HG02852 (cell line): ENCODE measurements at regions not wholly inside any gene's neighbourhood (a gene's known extent, or its start where the extent isn't known, plus 50 kb on each side); places are given as distances from the start of the nearest gene placed in this dataset.
"Not testable (repeated sequence)": the region's sequence is repeated elsewhere in the genome, so short reads cannot be mapped to it uniquely, and the experiment has no call there.

Experiments used
- ATAC-seq: cut with Tn5 transposase; IDR thresholded peaks from one replicate; pipeline ENCODE4 v1.9.1; 2021; ENCODE audit warnings: mild to moderate bottlenecking, moderate library complexity; ENCODE audit not compliant: unreplicated experiment

GRCh38 chr15:62495670-62496614 is 330.9 kb upstream of the C2CD4B start:
- no peak for ATAC-seq

- ATAC-seq, result no peak
These were observed 332.3 kb upstream of the C2CD4B start for GRCh38 chr15:62497356-62497755.

GRCh38 chr15:62498278-62498677 is 333.2 kb upstream of the C2CD4B start:
- ATAC-seq, result no peak

- ATAC-seq, result no peak
These were observed 333.6 kb upstream of the C2CD4B start for GRCh38 chr15:62498712-62499111.

GRCh38 chr15:62500325-62500724 is 335.2 kb upstream of the C2CD4B start:
- ATAC-seq, result no peak

- ATAC-seq, result no peak
These were observed 337.4 kb upstream of the C2CD4B start for GRCh38 chr15:62502451-62502850.

GRCh38 chr15:62503451-62503850 is 338.4 kb upstream of the C2CD4B start:
- ATAC-seq, result no peak

- ATAC-seq, result no peak
These were observed 340.7 kb upstream of the C2CD4B start for GRCh38 chr15:62505762-62506161.

GRCh38 chr15:62506217-62506805 is 341.2 kb upstream of the C2CD4B start:
- no peak for ATAC-seq

GRCh38 chr15:62509395-62509958 is 344.4 kb upstream of the C2CD4B start:
- no peak for ATAC-seq

- ATAC-seq, result no peak
These were observed 345.7 kb upstream of the C2CD4B start for GRCh38 chr15:62510791-62511190.

GRCh38 chr15:62512904-62513303 is 347.8 kb upstream of the C2CD4B start:
- ATAC-seq, result no peak

- ATAC-seq, result no peak
These were observed 348.8 kb upstream of the C2CD4B start for GRCh38 chr15:62513893-62514292.

GRCh38 chr15:62515696-62516395 is 350.8 kb upstream of the C2CD4B start:
- no peak for ATAC-seq

- ATAC-seq, result no peak
These were observed 352.5 kb upstream of the C2CD4B start for GRCh38 chr15:62517541-62517940.

- not testable (repeated sequence) for ATAC-seq
These were observed 353.6 kb upstream of the C2CD4B start for GRCh38 chr15:62518666-62519065.

GRCh38 chr15:62519900-62520299 is 354.8 kb upstream of the C2CD4B start:
- ATAC-seq, result no peak

GRCh38 chr15:62520887-62521286 is 355.8 kb upstream of the C2CD4B start:
- ATAC-seq, result no peak

GRCh38 chr15:62521396-62521795 is 356.3 kb upstream of the C2CD4B start:
- no peak for ATAC-seq

- ATAC-seq, result no peak
These were observed 359.8 kb upstream of the C2CD4B start for GRCh38 chr15:62524848-62525247.

- ATAC-seq, result no peak
These were observed 362.3 kb upstream of the C2CD4B start for GRCh38 chr15:62527387-62527786.
